Epithelial cell of proximal tubule (primary cell): ENCODE measurements at regions not wholly inside any gene's neighbourhood (a gene's known extent, or its start where the extent isn't known, plus 50 kb on each side); places are given as distances from the start of the nearest gene placed in this dataset.
"Not testable (repeated sequence)": the region's sequence is repeated elsewhere in the genome, so short reads cannot be mapped to it uniquely, and the experiment has no call there.

ENCODE experiments used
- DNase-seq: peaks from one replicate; pipeline ENCODE4 v3.0.0-alpha.2; 2011; ENCODE audit warnings: low read depth
- H3K4me3 ChIP-seq: 2 replicates; pipeline ENCODE4 v1.5.1; 2011; ENCODE audit warnings: low read depth, mild to moderate bottlenecking, low read length
- CTCF ChIP-seq: conservative IDR thresholded peaks from 2 replicates; pipeline ENCODE4 v1.5.1; 2012; ENCODE audit warnings: low read depth, mild to moderate bottlenecking, low read length

- no peak for TF ChIP-seq CTCF
- no peak for DNase-seq
- no peak overlapping the region for H3K4me3 ChIP-seq
Observed at GRCh38 chr11:91081440-91082043, 858.7 kb upstream of the CHORDC1 start.

GRCh38 chr11:91078221-91078620 lies 855.4 kb upstream of the CHORDC1 start:
- DNase-seq: no peak
- no peak overlapping the region for H3K4me3 ChIP-seq
- no peak for TF ChIP-seq CTCF

- no peak for TF ChIP-seq CTCF
- no peak overlapping the region for H3K4me3 ChIP-seq
- no peak for DNase-seq
Observed at GRCh38 chr11:91075032-91075695, 852.3 kb upstream of the CHORDC1 start.

GRCh38 chr11:91067666-91068065 lies 844.8 kb upstream of the CHORDC1 start:
- TF ChIP-seq CTCF: no peak
- no peak overlapping the region for H3K4me3 ChIP-seq
- no peak for DNase-seq

- H3K4me3 ChIP-seq: no peak overlapping the region
- no peak for DNase-seq
- no peak for TF ChIP-seq CTCF
Observed at GRCh38 chr11:91066456-91067047, 843.7 kb upstream of the CHORDC1 start.

- H3K4me3 ChIP-seq, DNase-seq: not testable (repeated sequence)
Observed at GRCh38 chr11:91063399-91063798, 840.5 kb upstream of the CHORDC1 start.

- TF ChIP-seq CTCF: no peak
- H3K4me3 ChIP-seq: no peak overlapping the region
- DNase-seq: no peak
Observed at GRCh38 chr11:91047882-91048281, 825.0 kb upstream of the CHORDC1 start.
